VCaP (cell line): ENCODE measurements at regions not wholly inside any gene's neighbourhood (a gene's known extent, or its start where the extent isn't known, plus 50 kb on each side); places are given as distances from the start of the nearest gene placed in this dataset.

Source experiments
- H3K27ac ChIP-seq: fragments of 450-650 bp; 2 replicates; pipeline ENCODE4 v1.5.1; 2017
- CTCF ChIP-seq: fragments of 450-650 bp; conservative IDR thresholded peaks from 2 replicates; pipeline ENCODE4 v1.5.1; 2017; ENCODE audit warnings: mild to moderate bottlenecking, moderate library complexity

GRCh38 chr9:14442956-14443355 is 129.0 kb upstream of the NFIB start:
- peak overlapping the region; percentile 62; the same call in 1 of the 2 replicates for H3K27ac ChIP-seq
- no peak for TF ChIP-seq CTCF

GRCh38 chr9:14441976-14442651 is 128.2 kb upstream of the NFIB start:
- peak; percentile 28 for TF ChIP-seq CTCF
- no peak overlapping the region for H3K27ac ChIP-seq

GRCh38 chr9:14441115-14441514 is 127.2 kb upstream of the NFIB start:
- no peak for TF ChIP-seq CTCF

GRCh38 chr9:14440062-14440461 is 126.1 kb upstream of the NFIB start:
- peak overlapping the region; percentile 14; the same call in 1 of the 2 replicates for H3K27ac ChIP-seq
- no peak for TF ChIP-seq CTCF

More at GRCh38 chr9:14441115-14441514, 127.2 kb upstream of the NFIB start:
- H3K27ac ChIP-seq = no peak overlapping the region

- H3K27ac ChIP-seq = peak overlapping the region; percentile 90; the same call in 1 of the 2 replicates
- no peak for TF ChIP-seq CTCF
Observed at GRCh38 chr9:14439555-14439954, 125.6 kb upstream of the NFIB start.

- H3K27ac ChIP-seq = peak overlapping the region; percentile 90
- TF ChIP-seq CTCF = no peak
Observed at GRCh38 chr9:14438232-14439021, 124.5 kb upstream of the NFIB start.

- no peak for TF ChIP-seq CTCF
- H3K27ac ChIP-seq = peak overlapping the region; percentile 90
Observed at GRCh38 chr9:14437354-14438231, 123.7 kb upstream of the NFIB start.
